ENCODE measurements at regions not wholly inside any gene's neighbourhood (a gene's known extent, or its start where the extent isn't known, plus 50 kb on each side); places are given as distances from the start of the nearest gene placed in this dataset.

- FAIRE-seq: no peak
Measured at GRCh38 chr2:120854014-120854620, 118.4 kb downstream of the GLI2 start.

- no peak for FAIRE-seq
Measured at GRCh38 chr2:120854766-120855530, 119.3 kb downstream of the GLI2 start.

- FAIRE-seq: no peak
Measured at GRCh38 chr2:120855855-120856405, 120.3 kb downstream of the GLI2 start.

GRCh38 chr2:120856421-120856862 lies 120.8 kb downstream of the GLI2 start:
- FAIRE-seq: no peak

- no peak for FAIRE-seq
Measured at GRCh38 chr2:120857422-120857821, 121.8 kb downstream of the GLI2 start.

GRCh38 chr2:120857931-120858330 lies 122.3 kb downstream of the GLI2 start:
- FAIRE-seq: no peak

GRCh38 chr2:120858361-120859106 lies 122.9 kb downstream of the GLI2 start:
- FAIRE-seq: no peak

- no peak for FAIRE-seq
Measured at GRCh38 chr2:120859128-120859527, 123.5 kb downstream of the GLI2 start.

GRCh38 chr2:120859814-120860578 lies 124.3 kb downstream of the GLI2 start:
- no peak for FAIRE-seq

- FAIRE-seq: no peak
Measured at GRCh38 chr2:120860579-120860922, 124.9 kb downstream of the GLI2 start.

- FAIRE-seq: no peak
Measured at GRCh38 chr2:120861191-120861575, 125.5 kb downstream of the GLI2 start.

GRCh38 chr2:120861576-120862191 lies 126.0 kb downstream of the GLI2 start:
- no peak for FAIRE-seq

- no peak for FAIRE-seq
Measured at GRCh38 chr2:120862201-120863060, 126.8 kb downstream of the GLI2 start.

- no peak for FAIRE-seq
Measured at GRCh38 chr2:120863146-120863545, 127.5 kb downstream of the GLI2 start.

GRCh38 chr2:120863661-120864320 lies 128.1 kb downstream of the GLI2 start:
- FAIRE-seq: no peak

GRCh38 chr2:120864981-120865380 lies 129.3 kb downstream of the GLI2 start:
- FAIRE-seq: no peak

- no peak for FAIRE-seq
Measured at GRCh38 chr2:120865656-120866055, 130.0 kb downstream of the GLI2 start.

- FAIRE-seq: no peak
Measured at GRCh38 chr2:120866071-120866470, 130.4 kb downstream of the GLI2 start.

- FAIRE-seq: no peak
Measured at GRCh38 chr2:120866483-120867140, 130.9 kb downstream of the GLI2 start.

Measured in islet of Langerhans (tissue), 1 donor.